ENCODE measurements at regions not wholly inside any gene's neighbourhood (a gene's known extent, or its start where the extent isn't known, plus 50 kb on each side); places are given as distances from the start of the nearest gene placed in this dataset.
A peak's percentile ranks its signal among the peaks of the same experiment; 100 is the strongest.

DNA sequence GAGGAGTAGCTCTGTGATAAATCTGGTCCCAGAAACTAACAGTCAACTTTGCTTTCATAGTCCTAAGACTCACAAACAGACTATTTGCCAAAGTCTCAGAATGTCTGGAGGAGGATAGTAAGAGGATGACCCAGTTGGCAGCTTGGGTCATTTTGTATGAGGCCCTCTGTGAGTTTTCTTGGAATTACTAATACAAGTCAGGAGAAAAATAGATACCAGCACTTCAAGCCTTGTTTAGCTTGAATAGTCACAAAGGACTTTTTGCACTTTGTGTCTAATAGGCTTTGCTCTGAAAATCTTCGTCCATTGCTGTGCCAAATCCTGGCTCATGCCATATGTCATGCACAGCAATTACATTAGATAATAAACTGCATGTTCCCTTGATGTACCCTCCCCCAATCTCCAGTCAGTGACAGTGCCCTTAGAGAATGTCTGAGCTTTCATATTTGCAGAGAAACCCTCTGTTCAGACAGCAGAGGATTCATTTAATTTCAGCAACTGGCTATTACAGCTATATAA is 612.8 kb downstream of the CSNK1G3 start:
- Histone ChIP-seq H3K27me3 (no peaks in the 10 kb centered on the region), H3K9me3 (peaks cover 0 to 6% (median 0%) of the 10 kb centered on the region in 12 donors), H3K36me3 (no peaks in the 10 kb centered on the region), H3K4me3 (no peak overlapping the region), H3K4me1 (peaks cover 0 to 11% (median 0%) of the 10 kb centered on the region in 12 donors), H3K27ac (no peak overlapping the region)
- TF ChIP-seq, protein P1, sequence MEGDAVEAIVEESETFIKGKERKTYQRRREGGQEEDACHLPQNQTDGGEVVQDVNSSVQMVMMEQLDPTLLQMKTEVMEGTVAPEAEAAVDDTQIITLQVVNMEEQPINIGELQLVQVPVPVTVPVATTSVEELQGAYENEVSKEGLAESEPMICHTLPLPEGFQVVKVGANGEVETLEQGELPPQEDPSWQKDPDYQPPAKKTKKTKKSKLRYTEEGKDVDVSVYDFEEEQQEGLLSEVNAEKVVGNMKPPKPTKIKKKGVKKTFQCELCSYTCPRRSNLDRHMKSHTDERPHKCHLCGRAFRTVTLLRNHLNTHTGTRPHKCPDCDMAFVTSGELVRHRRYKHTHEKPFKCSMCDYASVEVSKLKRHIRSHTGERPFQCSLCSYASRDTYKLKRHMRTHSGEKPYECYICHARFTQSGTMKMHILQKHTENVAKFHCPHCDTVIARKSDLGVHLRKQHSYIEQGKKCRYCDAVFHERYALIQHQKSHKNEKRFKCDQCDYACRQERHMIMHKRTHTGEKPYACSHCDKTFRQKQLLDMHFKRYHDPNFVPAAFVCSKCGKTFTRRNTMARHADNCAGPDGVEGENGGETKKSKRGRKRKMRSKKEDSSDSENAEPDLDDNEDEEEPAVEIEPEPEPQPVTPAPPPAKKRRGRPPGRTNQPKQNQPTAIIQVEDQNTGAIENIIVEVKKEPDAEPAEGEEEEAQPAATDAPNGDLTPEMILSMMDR (IDR thresholded peaks at IDR 0.05) = no peak
- no peak for TF ChIP-seq POLR2A (IDR thresholded peaks at IDR 0.05)
- WGBS, 4 donors = 54 to 73% (median 66%) methylated on average over 1 of the region's 1 CpG
- peak in 2 of 4 donors; percentile 50 to 52 for ATAC-seq
- intact Hi-C loops (cut with DNase I) = no loop called here
- DNase-seq = no peak

- DNase-seq (no peak), ATAC-seq (no peak)
- Histone ChIP-seq H3K27ac (no peak overlapping the region), H3K4me1 (peaks cover 0 to 4% (median 0%) of the 10 kb centered on the region in 12 donors), H3K27me3 (no peaks in the 10 kb centered on the region), H3K9me3 (peaks cover 0 to 6% (median 0%) of the 10 kb centered on the region in 12 donors), H3K36me3 (no peaks in the 10 kb centered on the region), H3K4me3 (no peak overlapping the region)
- TF ChIP-seq POLR2A (IDR thresholded peaks at IDR 0.05) = no peak
- TF ChIP-seq, protein P1 (IDR thresholded peaks at IDR 0.05) = no peak
- intact Hi-C loops (cut with DNase I) = no loop called here
- 97 to 99% (median 98%) methylated on average over 2 of the region's 2 CpGs for WGBS, 4 donors
These were observed 609.2 kb downstream of the CSNK1G3 start for GRCh38 chr5:124121198-124121597.

GRCh38 chr5:124114911-124115310 is 602.9 kb downstream of the CSNK1G3 start:
- no peak for TF ChIP-seq POLR2A (IDR thresholded peaks at IDR 0.05)
- TF ChIP-seq, protein P1 (IDR thresholded peaks at IDR 0.05) = no peak
- no peaks in the 10 kb centered on the region for H3K36me3 ChIP-seq
- DNase-seq = no peak
- intact Hi-C loops (cut with DNase I) = no loop called here
- H3K9me3 ChIP-seq = no peaks in the 10 kb centered on the region
- H3K27me3 ChIP-seq = no peaks in the 10 kb centered on the region
- no peak overlapping the region for H3K27ac ChIP-seq
- ATAC-seq = no peak
- no peak overlapping the region for H3K4me3 ChIP-seq
- H3K4me1 ChIP-seq = no peaks in the 10 kb centered on the region

DNA sequence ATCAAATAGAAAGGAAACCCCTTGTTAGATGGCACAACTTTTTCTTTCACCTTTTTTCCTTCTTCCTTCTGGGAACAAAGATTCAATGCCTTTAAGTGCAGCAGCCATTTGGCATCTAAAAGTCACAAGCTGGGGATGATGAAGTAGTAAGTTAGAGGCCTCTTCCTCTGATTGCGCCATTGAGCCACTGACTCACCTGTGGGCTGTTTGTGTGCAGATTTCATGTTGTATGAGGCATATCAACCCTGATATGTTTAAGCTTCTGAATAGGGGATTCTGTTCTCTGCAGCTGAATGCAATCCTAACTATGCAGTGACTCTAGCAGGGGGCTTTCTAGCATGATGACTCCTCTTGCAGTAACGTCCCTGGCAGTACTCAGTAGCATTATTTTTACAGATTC is 599.9 kb downstream of the CSNK1G3 start:
- intact Hi-C loops (cut with DNase I) = no loop called here
- no peaks in the 10 kb centered on the region for H3K4me1 ChIP-seq
- no peak for DNase-seq

More for the DNA sequence above, 599.9 kb downstream of the CSNK1G3 start:
- Histone ChIP-seq H3K36me3 (no peaks in the 10 kb centered on the region), H3K4me3 (no peak overlapping the region), H3K9me3 (no peaks in the 10 kb centered on the region), H3K27ac (no peak overlapping the region), H3K27me3 (no peaks in the 10 kb centered on the region)
- no peak for ATAC-seq
- 89 to 100% (median 95%) methylated on average over 2 of the region's 2 CpGs for WGBS, 4 donors
- TF ChIP-seq, protein P1 (IDR thresholded peaks at IDR 0.05) = no peak
- TF ChIP-seq POLR2A (IDR thresholded peaks at IDR 0.05) = no peak
